ENCODE measurements at regions not wholly inside any gene's neighbourhood (a gene's known extent, or its start where the extent isn't known, plus 50 kb on each side); places are given as distances from the start of the nearest gene placed in this dataset.

GRCh38 chr1:168631671-168632400 is 55.4 kb downstream of the XCL1 start:
- DNase-seq: no peak

DNA sequence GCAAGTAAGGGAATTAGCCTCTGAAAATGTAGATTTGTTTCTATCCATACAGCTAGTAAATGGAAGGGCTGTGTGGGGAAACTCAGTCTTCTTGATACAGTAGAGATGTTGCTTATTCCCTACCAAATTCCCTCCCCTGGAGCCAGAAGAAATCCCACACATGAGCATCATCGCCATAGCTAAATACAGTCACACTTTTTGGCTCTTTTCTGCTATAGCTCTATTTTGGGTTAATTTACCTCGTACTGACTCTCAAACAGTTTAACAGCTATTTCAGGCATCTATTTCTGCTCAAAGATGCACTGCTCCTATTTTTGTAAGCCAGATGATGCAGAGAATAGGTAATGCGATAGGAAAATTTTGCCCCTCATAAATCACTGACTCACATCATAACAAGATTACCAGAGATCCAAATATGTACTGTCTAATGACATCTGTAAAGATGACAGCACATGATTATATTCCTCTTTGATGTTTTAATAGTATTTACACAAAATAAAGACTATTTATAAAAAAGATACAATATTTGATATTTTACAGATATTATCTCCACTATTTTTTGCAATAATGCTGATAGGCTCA is 58.6 kb downstream of the XCL1 start:
- no peak for DNase-seq

- DNase-seq: no peak
These were observed 59.8 kb downstream of the XCL1 start for GRCh38 chr1:168636200-168636599.

GRCh38 chr1:168636642-168637111 is 60.3 kb downstream of the XCL1 start:
- peak; percentile 16 for DNase-seq

GRCh38 chr1:168637350-168637991 is 61.1 kb downstream of the XCL1 start:
- DNase-seq: peak; percentile 41

- DNase-seq: no peak
These were observed 62.5 kb downstream of the XCL1 start for GRCh38 chr1:168638884-168639283.

DNA sequence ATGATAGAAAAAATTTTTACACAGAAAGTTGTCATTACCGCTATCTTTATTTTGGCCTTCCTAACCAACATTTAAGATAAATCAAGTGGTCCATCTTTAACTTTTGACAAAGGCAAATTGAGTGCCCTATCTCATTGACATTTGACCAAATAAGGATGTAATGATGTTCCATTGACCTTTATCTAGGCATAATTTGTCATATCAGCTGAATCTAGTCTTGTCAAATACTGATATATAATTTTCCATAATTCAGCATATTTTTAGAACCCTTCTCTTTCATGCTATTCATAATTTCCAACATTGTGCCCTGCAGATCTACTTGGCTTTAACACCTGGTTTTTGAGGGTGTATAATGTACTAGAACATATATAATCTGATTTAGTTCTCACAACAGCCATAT is 63.8 kb downstream of the XCL1 start:
- no peak for DNase-seq

- no peak for DNase-seq
These were observed 64.4 kb downstream of the XCL1 start for GRCh38 chr1:168640836-168641235.

- DNase-seq: no peak
These were observed 66.7 kb downstream of the XCL1 start for GRCh38 chr1:168643152-168643551.

Data from suppressor macrophage treated with lipopolysaccharide for 4 hours (primary cell).